GM18505 (cell line): ENCODE measurements at regions not wholly inside any gene's neighbourhood (a gene's known extent, or its start where the extent isn't known, plus 50 kb on each side); places are given as distances from the start of the nearest gene placed in this dataset.
"Not testable (repeated sequence)": the region's sequence is repeated elsewhere in the genome, so short reads cannot be mapped to it uniquely, and the experiment has no call there.

Experiments
- ATAC-seq: cut with Tn5 transposase; IDR thresholded peaks from one replicate; pipeline ENCODE4 v1.9.1; 2021; ENCODE audit not compliant: unreplicated experiment
- POLR2A ChIP-seq: IDR thresholded peaks from 4 replicates; pipeline ENCODE4 v1.6.1; 2011; ENCODE audit warnings: borderline replicate concordance; ENCODE audit not compliant: insufficient read depth, insufficient read length; ENCODE audit errors: extremely low read depth

DNA sequence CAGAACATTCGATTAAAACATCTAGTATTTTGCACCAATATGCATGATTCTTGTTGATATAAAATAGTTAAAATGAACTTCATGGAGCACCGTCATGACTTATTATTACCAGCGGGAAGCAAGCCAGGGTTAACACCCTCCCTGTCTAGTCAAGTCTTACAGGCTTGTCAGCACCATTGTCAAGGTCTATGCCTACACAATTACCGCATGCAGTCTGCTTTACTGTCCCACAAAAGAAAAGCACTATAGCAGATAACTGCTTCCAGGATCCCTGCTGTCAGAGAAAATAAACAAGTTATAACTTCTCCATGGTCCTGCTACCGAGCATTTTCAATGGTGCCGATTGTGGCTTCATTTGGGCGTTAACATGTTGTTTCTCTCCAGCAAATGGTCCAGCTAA is 968.0 kb upstream of the FAM98A start:
- ATAC-seq = no peak
- no peak for TF ChIP-seq POLR2A

DNA sequence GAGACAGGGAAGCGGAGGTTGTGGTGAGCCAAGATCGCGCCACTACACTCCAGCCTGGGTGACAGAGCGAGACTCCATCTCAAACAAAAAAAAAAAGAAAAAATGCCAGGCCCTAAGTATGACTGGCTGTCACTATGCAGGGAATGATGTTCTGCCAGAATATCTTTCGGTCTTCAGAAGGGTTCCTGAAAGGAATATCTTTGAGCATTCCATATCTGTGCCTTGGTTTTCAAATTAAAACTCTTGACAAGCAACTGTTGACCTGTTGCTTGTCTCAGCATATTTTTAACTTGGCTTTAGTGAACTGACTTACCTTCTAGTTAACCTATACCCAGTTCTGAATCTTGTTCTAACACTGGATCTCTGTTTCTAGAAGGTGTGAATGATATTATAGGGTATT is 953.2 kb upstream of the FAM98A start:
- no peak for ATAC-seq
- TF ChIP-seq POLR2A = no peak

DNA sequence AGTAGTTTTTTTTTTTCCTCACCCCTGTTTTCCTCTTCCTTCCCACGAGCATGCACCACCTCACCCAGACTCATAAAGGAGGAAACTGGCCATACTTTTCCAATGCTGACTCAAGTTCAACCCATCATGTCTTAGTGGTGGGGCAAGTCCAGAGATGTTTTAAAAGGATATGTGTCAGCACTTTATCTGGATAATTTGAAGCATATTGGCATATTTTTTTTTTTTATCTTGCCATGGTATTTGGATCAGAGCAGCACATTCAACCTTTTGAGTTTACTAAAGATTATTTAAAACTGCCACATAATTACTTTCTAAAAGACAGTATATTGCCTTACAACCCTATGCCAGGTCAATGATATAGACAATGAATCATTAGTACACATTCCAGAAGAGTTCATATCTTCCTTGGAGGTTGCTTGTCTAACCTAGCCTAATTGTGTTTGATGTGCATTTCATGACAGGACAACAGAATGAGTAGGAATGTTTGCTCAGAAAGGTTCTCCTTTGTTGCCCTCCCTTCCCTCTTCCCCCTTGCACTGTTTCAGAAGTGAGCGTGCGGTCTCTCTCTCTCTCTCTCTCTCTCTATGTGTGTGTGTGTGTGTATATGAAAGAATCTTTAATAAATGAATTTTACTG is 950.7 kb upstream of the FAM98A start:
- ATAC-seq = no peak
- TF ChIP-seq POLR2A = no peak

DNA sequence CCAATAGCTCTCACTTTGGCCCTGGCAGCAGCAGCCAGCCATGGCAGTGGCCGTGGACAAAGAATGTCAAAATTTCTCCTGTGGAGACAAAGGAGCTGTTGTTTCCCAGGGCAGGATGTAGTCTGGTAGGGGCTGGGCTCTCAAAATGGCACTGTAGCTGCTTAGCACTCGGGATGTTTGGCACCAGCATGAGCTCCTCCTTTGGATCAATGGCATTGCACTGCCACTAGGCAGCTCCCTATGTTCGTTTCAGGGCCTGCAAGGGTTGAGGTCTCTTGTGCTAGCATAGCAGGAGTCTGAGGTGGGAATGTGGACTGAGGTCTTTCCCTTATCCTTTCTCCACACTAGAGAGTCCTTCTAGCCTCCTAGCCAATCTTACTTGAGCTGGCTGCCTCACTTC is 948.8 kb upstream of the FAM98A start:
- no peak for TF ChIP-seq POLR2A
- ATAC-seq = no peak

DNA sequence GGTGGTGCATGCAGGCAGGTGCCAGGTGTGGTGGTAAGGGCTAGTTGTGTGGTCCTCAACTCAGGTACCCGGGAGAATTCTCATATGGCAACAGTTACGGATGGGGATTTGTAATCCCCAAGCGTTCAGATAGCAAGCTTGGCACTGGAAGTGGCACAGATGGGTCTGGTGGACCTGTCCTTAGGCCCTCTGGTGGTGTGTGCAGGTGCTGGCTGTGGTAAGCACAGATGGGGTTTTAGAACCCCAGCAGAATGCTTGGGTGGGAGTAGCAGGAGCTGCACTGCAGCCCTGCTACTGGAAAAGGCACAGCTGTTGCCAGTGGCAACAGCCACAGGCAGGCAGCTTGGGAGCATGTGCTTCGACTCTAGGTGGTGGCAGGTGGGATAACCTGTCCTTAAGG is 948.2 kb upstream of the FAM98A start:
- no peak for ATAC-seq
- TF ChIP-seq POLR2A = no peak

DNA sequence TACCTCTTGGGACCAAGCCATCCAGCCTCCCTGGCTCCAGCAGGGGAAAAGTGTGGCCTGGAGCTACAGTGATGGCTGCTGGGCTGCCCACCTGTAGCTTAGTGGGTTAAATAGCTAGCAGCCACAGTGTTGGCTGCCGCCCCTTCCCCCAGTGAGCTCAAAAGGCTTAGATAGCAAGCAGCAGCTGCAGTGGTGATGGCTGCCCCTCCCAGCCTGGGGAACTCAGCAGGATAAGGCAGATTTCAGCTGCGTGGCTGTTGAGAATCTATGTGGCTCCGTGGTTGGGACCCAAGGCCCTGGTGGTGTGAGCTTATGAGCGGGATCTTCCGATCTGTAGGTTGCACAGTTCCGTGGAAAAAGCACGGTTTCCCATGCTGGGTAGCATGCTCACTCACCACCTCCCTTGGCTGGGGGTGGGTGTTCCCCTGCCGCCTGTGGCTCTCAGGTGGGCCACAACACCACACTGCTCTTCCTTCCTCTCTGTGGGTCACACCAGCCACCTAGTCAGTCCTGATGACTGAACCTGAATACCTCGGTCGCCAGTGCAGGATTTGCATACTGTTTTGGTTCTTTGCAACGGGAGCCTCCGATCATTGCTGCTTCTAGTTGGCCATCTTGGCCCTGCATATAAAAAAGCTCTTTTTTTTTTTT is 946.5 kb upstream of the FAM98A start:
- TF ChIP-seq POLR2A = no peak
- ATAC-seq = no peak

- no peak for TF ChIP-seq POLR2A
- no peak for ATAC-seq
Measured at GRCh38 chr2:34534761-34535160, 935.7 kb upstream of the FAM98A start.

- TF ChIP-seq POLR2A = no peak
- no peak for ATAC-seq
Measured at GRCh38 chr2:34534341-34534740, 935.2 kb upstream of the FAM98A start.

GRCh38 chr2:34533585-34534183 is 934.6 kb upstream of the FAM98A start:
- TF ChIP-seq POLR2A = no peak
- no peak for ATAC-seq

- ATAC-seq = no peak
- TF ChIP-seq POLR2A = no peak
Measured at GRCh38 chr2:34529965-34530364, 930.9 kb upstream of the FAM98A start.

DNA sequence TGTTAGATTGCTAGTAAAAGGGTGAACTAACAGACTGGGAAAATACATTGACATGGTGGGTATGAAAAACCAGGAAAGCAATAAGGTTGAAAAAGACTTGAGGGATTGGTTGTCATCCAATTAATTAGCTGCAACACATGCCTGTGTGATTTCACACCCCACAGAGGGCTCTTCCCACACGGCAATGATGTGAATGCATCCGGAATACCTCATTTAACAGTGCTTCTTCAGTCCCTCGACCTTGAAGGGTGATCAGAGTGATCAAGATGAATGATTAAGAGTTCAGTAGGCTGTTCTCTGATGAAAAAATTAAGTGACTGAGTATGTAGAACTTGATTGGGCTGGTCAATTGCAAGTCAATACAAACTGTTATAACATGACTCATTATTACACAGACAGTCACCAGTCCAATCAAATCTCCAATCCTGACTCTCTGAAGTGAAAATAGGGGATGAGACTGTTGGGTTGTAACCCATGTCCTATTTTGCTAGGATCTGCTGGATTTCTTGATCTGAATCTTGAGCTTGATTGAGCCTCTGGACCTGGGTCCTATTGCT is 924.9 kb upstream of the FAM98A start:
- TF ChIP-seq POLR2A = no peak
- ATAC-seq = no peak

- no peak for TF ChIP-seq POLR2A
- no peak for ATAC-seq
Measured at GRCh38 chr2:34519659-34520058, 920.6 kb upstream of the FAM98A start.

GRCh38 chr2:34498561-34498960 is 899.5 kb upstream of the FAM98A start:
- no peak for ATAC-seq

GRCh38 chr2:34494192-34494591 is 895.1 kb upstream of the FAM98A start:
- ATAC-seq = not testable (repeated sequence)

More at GRCh38 chr2:34498561-34498960, 899.5 kb upstream of the FAM98A start:
- no peak for TF ChIP-seq POLR2A
